ENCODE measurements at regions not wholly inside any gene's neighbourhood (a gene's known extent, or its start where the extent isn't known, plus 50 kb on each side); places are given as distances from the start of the nearest gene placed in this dataset.
"Not testable (repeated sequence)": the region's sequence is repeated elsewhere in the genome, so short reads cannot be mapped to it uniquely, and the experiment has no call there.

GRCh38 chr6:80436663-80437062 is 330.2 kb downstream of the BCKDHB start:
- DNase-seq: no peak

GRCh38 chr6:80435457-80435856 is 329.0 kb downstream of the BCKDHB start:
- no peak for DNase-seq

DNA sequence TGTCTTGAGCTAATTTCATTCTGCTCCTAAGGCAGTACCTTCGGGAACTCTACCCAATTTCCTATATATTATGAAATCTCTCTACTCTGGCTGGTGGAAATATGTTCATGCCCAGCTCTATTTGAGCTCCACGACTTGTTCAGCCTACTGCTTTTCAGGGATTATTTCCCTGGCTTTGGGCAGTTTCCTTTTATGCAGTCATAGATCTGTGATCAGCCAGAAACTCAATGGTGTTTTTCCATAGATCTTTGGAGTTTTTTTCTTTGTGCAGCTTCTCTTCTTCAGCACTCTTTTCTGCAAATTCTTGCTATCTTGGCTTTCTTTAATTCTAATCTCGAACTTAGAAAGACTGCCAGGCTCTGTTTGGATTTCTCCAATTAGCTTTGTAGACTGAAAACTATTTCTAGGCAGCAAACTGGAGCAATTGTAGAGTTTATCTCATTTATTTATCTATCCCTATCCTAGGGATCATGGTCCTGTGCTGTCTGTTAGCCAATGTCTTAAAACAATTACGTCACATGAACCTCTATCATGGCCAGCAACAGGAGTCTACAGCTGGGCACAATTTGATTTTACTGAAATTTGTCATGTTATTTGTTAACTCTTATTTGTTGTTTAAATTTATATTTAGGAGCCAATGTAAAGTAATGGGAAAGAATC is 328.4 kb downstream of the BCKDHB start:
- no peak for DNase-seq

DNA sequence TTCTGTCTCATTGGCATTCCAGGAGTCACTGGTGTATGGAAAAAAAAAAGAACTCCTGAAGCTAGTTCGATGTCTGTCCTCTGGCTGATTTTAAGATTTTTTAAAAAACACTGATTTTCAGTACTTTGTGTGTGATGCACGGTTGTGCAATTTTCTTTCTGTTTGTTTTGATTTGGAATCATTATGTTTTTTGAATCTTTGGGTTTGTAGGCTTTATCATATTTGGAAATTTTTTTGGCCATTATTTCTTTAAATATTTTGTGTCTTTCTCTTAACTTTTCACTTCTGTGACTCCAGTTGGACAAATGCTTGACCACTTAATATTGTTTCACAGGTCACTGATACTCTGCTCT is 327.2 kb downstream of the BCKDHB start:
- DNase-seq: no peak

GRCh38 chr6:80433010-80433672 is 326.7 kb downstream of the BCKDHB start:
- no peak for DNase-seq

DNA sequence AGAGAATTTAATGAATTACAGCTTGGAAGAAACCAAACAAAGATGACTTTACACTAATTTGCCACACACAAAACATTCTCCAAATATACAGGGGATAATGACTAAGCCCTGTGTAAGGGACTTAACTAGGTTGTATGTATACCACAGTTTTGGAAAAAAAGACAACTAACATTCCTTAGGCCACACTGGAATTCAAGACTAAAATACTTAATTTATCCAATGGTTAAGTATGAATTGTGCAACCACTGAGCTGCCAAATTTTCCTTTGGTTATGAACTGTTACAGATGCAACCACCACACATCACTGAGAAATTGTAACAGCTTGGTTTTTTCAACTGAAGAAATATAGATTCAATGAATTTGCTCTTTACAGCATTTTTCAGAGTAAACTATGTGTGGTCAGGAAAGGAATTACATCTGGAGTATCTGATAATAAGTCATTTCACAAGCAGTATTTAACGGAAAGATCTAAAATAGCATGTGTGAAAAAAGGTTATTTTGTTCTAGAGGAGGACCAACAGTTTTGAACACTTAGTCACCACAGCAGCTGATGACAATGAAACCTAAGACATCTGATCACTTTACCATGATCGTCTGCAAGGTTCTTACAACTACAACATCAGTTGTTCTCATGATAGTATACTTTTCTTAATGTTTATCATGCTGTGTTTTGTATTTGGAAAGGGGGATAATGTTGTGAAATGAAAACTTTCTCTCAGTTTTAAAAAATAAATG is 318.8 kb downstream of the BCKDHB start:
- DNase-seq: no peak

- DNase-seq: no peak
Measured at GRCh38 chr6:80411486-80411885, 305.0 kb downstream of the BCKDHB start.

DNA sequence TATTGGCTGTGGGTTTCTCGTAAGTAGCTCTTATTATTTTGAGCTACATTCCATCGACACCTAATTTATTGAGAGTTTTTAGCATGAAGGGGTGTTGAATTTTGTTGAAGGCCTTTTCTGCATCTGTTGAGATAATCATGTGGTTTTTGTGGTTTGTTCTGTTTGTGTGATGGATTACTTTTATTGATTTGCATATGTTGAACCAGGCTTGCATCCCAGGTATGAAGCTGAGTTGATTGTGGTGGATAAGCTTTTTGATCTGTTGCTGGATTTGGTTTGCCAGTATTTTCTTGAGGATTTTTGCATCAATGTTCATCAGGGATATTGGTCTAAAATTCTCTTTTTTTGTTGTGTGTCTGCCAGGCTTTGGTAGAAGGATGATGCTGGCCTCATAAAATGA is 301.5 kb downstream of the BCKDHB start:
- DNase-seq: not testable (repeated sequence)

DNA sequence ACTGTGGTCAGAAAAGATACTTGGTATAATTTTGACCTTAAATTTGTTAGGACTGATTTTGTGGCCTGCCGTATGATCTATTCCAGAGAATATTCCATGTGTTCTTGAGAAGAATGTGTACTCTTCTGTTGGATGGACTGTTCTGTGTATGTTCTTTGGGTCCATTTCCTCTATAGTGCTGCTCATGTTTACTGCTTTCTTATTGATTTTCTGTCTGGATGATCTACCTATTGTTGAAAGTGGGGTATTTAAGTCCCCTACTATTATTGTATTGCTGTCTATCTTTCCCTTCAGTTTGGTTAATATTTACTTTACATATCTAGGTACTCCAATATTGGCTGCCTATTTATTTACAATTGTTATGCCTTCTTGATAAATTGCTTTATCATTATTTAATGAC is 298.4 kb downstream of the BCKDHB start:
- no peak for DNase-seq

DNA sequence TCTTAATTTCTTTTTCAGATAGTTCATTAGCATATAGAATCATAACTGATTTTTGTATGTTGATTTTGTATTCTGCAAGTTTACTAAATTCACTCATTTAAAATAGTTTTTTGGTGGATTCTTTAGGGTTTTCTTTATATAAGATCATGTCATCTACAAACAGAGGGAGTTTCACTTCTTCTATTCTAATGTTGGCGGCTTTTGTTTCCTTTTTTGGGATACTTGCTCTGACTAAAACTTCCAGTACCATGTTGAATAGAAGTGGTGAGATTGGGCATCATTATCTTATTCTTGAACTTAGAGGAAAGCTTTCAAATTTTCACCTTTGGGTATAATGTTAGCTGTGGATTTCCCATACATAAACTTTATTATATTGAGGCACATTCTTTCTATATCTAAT is 296.9 kb downstream of the BCKDHB start:
- no peak for DNase-seq

GRCh38 chr6:80402266-80402665 is 295.8 kb downstream of the BCKDHB start:
- no peak for DNase-seq

Measured in anterior cingulate cortex (tissue), 58 donors.